ENCODE measurements at regions not wholly inside any gene's neighbourhood (a gene's known extent, or its start where the extent isn't known, plus 50 kb on each side); places are given as distances from the start of the nearest gene placed in this dataset.

DNA sequence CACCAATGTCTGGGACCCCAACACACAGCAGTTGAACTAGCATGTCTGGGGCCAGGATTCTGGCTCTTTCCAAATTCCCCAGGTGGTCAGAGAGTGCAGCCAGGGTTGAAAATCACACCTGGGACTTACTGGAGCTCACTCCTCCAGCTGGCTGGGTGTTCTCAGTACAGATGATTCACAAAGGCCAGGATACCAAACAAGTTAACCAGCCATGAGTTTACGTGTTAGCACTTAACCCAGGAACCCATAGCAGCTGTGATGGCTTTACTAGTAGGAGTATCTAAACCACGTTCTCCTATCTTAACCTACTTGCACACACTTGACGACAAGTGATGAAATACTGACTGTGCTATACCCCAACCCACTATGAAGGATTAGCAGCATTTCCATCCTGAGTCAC is 222.8 kb downstream of the FBXO15 start:
- DNase-seq (ENCODE audit: unreplicated experiment), result no peak
- no peaks in the 10 kb centered on the region for H3K36me3 Mint-ChIP-seq (ENCODE audit: insufficient read depth, unreplicated experiment)
- no TSS peak for BruUV-seq (replicated peaks)
- H3K4me1 Mint-ChIP-seq (ENCODE audit: insufficient read depth, unreplicated experiment), result no peaks in the 10 kb centered on the region
- CTCF ChIA-PET, result interaction anchor here (0.5 kb wide), 1 partner anchor 649 kb away, joined by 3 read pairs; no protein-coding TSS in a partner anchor
- H3K27me3 Mint-ChIP-seq (ENCODE audit: insufficient read depth, unreplicated experiment), result peaks cover 11% of the 10 kb centered on the region
- no peaks in the 10 kb centered on the region for H3K9me3 Mint-ChIP-seq (ENCODE audit: unreplicated experiment)
- no peak overlapping the region for H3K4me3 Mint-ChIP-seq (ENCODE audit: unreplicated experiment)
- H3K27ac Mint-ChIP-seq (ENCODE audit: low read depth, unreplicated experiment), result no peak overlapping the region
- TF ChIP-seq, protein P1, sequence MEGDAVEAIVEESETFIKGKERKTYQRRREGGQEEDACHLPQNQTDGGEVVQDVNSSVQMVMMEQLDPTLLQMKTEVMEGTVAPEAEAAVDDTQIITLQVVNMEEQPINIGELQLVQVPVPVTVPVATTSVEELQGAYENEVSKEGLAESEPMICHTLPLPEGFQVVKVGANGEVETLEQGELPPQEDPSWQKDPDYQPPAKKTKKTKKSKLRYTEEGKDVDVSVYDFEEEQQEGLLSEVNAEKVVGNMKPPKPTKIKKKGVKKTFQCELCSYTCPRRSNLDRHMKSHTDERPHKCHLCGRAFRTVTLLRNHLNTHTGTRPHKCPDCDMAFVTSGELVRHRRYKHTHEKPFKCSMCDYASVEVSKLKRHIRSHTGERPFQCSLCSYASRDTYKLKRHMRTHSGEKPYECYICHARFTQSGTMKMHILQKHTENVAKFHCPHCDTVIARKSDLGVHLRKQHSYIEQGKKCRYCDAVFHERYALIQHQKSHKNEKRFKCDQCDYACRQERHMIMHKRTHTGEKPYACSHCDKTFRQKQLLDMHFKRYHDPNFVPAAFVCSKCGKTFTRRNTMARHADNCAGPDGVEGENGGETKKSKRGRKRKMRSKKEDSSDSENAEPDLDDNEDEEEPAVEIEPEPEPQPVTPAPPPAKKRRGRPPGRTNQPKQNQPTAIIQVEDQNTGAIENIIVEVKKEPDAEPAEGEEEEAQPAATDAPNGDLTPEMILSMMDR (IDR thresholded peaks at IDR 0.05; ENCODE audit: unreplicated experiment), result no peak
- POLR2A ChIA-PET, result no interaction called here
- intact Hi-C loops (cut with micrococcal nuclease), result no loop called here

DNA sequence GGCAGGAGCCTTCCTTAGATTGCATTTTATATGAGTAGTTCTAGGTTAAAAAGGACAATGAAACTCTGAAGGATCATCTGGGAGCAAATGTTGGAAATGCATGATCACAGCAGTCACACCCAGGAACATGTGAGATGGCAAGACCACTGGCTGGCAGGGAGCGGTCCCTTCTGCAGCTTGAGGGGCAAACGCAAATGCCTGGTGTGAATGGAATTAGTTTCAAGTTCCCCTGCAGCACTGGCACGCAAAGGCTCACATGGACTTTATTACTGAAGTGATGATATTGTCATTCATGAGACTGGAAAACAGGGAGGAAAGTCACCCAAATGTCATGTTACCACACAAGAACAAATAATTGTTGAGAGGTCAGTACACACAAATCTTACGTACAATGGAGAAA is 223.3 kb downstream of the FBXO15 start:
- ChIA-PET CTCF (interaction anchor here (0.5 kb wide), 1 partner anchor 648 kb away, joined by 3 read pairs; no protein-coding TSS in a partner anchor), POLR2A (no interaction called here)
- BruUV-seq (replicated peaks), result no TSS peak
- Mint-ChIP-seq H3K9me3 (ENCODE audit: unreplicated experiment) (no peaks in the 10 kb centered on the region), H3K27ac (ENCODE audit: low read depth, unreplicated experiment) (no peak overlapping the region), H3K36me3 (ENCODE audit: insufficient read depth, unreplicated experiment) (no peaks in the 10 kb centered on the region), H3K4me1 (ENCODE audit: insufficient read depth, unreplicated experiment) (no peaks in the 10 kb centered on the region), H3K27me3 (ENCODE audit: insufficient read depth, unreplicated experiment) (peaks cover 11% of the 10 kb centered on the region), H3K4me3 (ENCODE audit: unreplicated experiment) (no peak overlapping the region)
- TF ChIP-seq, protein P1 (IDR thresholded peaks at IDR 0.05; ENCODE audit: unreplicated experiment), result no peak
- intact Hi-C loops (cut with micrococcal nuclease), result no loop called here
- no peak for DNase-seq (ENCODE audit: unreplicated experiment)

DNA sequence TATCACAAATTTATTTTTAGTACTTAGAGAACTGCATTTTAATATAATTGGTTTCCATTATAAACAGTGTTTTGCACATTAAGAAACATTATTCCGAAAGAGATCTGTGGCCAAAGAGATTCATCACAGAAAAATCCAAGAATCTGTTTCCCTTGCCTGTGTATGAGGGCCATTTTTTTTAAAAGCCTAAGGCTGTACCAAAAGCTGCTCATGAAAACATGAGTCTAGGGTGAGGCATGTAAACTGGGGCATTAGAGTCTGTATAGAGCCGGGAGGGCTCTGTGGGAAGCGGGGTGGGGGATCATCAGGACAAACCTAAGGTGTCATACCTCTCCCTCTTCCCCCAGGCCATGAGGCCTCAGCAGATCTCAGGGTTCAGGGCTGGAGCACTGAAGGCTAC is 223.8 kb downstream of the FBXO15 start:
- Mint-ChIP-seq H3K27ac (ENCODE audit: low read depth, unreplicated experiment) (no peak overlapping the region), H3K27me3 (ENCODE audit: insufficient read depth, unreplicated experiment) (peaks cover 11% of the 10 kb centered on the region), H3K9me3 (ENCODE audit: unreplicated experiment) (no peaks in the 10 kb centered on the region), H3K4me1 (ENCODE audit: insufficient read depth, unreplicated experiment) (no peaks in the 10 kb centered on the region), H3K4me3 (ENCODE audit: unreplicated experiment) (no peak overlapping the region), H3K36me3 (ENCODE audit: insufficient read depth, unreplicated experiment) (no peaks in the 10 kb centered on the region)
- DNase-seq (ENCODE audit: unreplicated experiment), result no peak
- intact Hi-C loops (cut with micrococcal nuclease), result no loop called here
- no TSS peak for BruUV-seq (replicated peaks)
- ChIA-PET CTCF (no interaction called here), POLR2A (no interaction called here)
- TF ChIP-seq, protein P1 (IDR thresholded peaks at IDR 0.05; ENCODE audit: unreplicated experiment), result no peak

DNA sequence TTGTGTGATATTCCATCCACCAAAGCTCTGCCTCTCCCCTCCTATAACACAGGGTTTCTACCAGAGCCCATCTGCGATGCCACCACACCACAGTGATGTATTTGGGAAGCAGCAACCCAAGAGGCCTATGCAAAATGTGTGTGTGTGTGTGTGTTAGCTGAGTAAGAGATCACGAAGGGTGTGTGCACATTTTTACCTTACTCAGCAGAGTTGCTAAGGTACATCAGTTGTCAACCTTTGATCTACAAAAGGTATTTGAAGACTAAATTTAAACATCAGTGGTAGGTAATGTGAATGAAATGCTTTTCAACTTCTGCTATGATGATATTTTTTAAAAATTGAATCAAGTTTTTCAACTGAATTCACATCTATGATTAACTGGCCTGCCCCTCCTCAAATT is 227.6 kb downstream of the FBXO15 start:
- H3K4me3 Mint-ChIP-seq (ENCODE audit: unreplicated experiment), result no peak overlapping the region
- intact Hi-C loops (cut with micrococcal nuclease), result no loop called here
- no peaks in the 10 kb centered on the region for H3K36me3 Mint-ChIP-seq (ENCODE audit: insufficient read depth, unreplicated experiment)
- no peak for DNase-seq (ENCODE audit: unreplicated experiment)
- H3K9me3 Mint-ChIP-seq (ENCODE audit: unreplicated experiment), result no peaks in the 10 kb centered on the region
- BruUV-seq (replicated peaks), result no TSS peak
- ChIA-PET CTCF (no interaction called here), POLR2A (no interaction called here)
- no peak overlapping the region for H3K27ac Mint-ChIP-seq (ENCODE audit: low read depth, unreplicated experiment)
- TF ChIP-seq, protein P1 (IDR thresholded peaks at IDR 0.05; ENCODE audit: unreplicated experiment), result no peak
- H3K4me1 Mint-ChIP-seq (ENCODE audit: insufficient read depth, unreplicated experiment), result no peaks in the 10 kb centered on the region
- H3K27me3 Mint-ChIP-seq (ENCODE audit: insufficient read depth, unreplicated experiment), result peaks cover 22% of the 10 kb centered on the region

Measured in MCF 10A (cell line).